ENCODE measurements at regions not wholly inside any gene's neighbourhood (a gene's known extent, or its start where the extent isn't known, plus 50 kb on each side); places are given as distances from the start of the nearest gene placed in this dataset.

DNA sequence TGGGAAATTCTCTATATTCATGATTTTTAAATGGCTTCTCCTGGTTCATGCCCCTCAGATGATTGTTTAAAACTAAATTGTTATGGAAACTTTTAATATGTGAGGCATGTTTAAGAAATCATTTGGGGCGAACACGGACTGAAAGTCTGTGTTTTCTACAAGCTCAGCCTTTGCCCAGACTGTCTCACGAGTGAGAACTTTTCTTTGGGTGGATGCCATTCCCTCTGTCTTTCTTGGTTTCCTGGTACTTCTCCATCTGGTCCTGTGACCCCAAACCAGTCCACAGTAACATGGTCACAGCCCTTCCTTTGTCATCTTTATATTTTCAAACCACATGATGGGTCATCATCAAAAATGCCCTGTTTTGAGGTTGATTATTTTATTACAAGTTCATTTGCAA, 186.6 kb upstream of the GNPDA2 start:
- TF ChIP-seq POLR2AphosphoS5 (IDR thresholded peaks at IDR 0.05; ENCODE audit: borderline replicate concordance, low read depth, low read length) (no peak), FOXP2 (optimal IDR thresholded peaks at IDR 0.05; ENCODE audit: control extremely low read depth, extremely low read length, insufficient read depth) (no peak)
